ENCODE measurements at regions not wholly inside any gene's neighbourhood (a gene's known extent, or its start where the extent isn't known, plus 50 kb on each side); places are given as distances from the start of the nearest gene placed in this dataset.

DNA sequence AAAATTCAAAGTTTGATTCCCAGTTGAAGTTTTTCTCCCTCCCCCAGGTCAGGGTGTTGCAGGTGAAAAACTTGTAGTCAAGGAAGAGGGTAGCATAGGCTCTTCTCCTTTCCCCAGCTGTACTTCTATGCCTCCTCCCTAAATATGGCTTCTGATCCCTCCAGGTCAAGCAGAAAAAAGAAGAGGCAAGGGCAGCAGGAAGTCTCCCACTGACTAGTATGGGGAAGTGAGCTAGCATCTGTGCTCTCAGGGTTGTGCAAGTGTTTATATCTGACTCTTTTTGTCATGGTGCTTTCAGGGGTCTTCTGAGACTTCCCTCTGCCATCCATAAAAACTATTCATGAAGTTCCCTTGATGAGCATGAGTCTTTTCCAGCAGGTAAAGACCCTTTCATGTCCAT lies 76.0 kb downstream of the ATPSCKMT start:
- Mint-ChIP-seq H3K36me3 (peaks cover 1% of the 10 kb centered on the region), H3K4me1 (peaks cover 0 to 1% (median 0%) of the 10 kb centered on the region in 3 donors), H3K4me3 (no peak overlapping the region), H3K27ac (no peak overlapping the region), H3K27me3 (no peaks in the 10 kb centered on the region), H3K9me3 (peaks cover 0 to 2% (median under 1%) of the 10 kb centered on the region in 3 donors)

DNA sequence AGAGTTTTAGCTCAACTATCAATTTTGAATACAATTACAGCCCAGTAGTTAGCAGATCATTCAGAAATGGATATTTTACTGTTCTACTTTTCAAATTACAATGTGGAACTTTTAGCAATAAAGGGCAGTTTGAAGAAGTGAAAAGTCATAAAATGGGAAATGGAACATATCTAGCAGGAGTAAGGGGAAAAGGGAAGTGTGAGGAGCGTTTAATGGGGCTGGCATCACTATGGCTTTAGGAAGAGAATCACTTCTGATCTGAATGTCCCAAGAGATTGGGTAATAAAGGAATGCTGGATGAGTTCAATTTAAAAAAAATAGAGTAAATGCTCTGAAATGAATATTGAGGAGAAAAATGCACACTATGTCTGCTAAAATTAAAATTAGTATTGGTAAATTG lies 77.4 kb downstream of the ATPSCKMT start:
- H3K36me3 Mint-ChIP-seq: no peaks in the 10 kb centered on the region
- peaks cover 0 to 1% (median 0%) of the 10 kb centered on the region in 3 donors for H3K4me1 Mint-ChIP-seq

DNA sequence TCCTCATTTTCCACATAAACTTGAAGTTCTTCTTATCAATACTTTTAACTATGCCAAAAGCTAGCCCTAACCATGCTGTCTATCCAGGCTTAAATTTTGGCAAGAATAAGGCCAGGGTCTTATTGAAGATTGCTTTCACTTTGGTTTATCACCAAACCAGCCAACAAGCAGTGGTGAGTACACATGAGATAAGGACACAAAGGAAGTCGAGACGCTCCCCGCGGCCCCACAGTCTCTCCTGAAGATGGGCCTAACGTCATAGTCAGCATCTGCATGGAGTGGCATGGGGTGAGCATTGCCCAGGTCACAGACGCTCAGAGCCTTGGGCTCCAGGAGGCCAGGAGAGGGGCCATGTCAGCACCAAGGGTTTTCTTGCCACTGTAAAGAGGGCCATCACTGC lies 80.3 kb downstream of the ATPSCKMT start:
- peaks cover 0 to 21% (median 8%) of the 10 kb centered on the region in 3 donors for H3K9me3 Mint-ChIP-seq
- H3K4me1 Mint-ChIP-seq: peaks cover 0 to 1% (median 0%) of the 10 kb centered on the region in 3 donors
- H3K27me3 Mint-ChIP-seq: no peaks in the 10 kb centered on the region
- H3K4me3 Mint-ChIP-seq: no peak overlapping the region
- no peak overlapping the region for H3K27ac Mint-ChIP-seq
- H3K36me3 Mint-ChIP-seq: peaks cover 2% of the 10 kb centered on the region

More for the DNA sequence above, 77.4 kb downstream of the ATPSCKMT start:
- H3K4me3 Mint-ChIP-seq: no peak overlapping the region
- peaks cover 0 to 4% (median 0%) of the 10 kb centered on the region in 3 donors for H3K9me3 Mint-ChIP-seq
- H3K27ac Mint-ChIP-seq: no peak overlapping the region
- no peaks in the 10 kb centered on the region for H3K27me3 Mint-ChIP-seq

DNA sequence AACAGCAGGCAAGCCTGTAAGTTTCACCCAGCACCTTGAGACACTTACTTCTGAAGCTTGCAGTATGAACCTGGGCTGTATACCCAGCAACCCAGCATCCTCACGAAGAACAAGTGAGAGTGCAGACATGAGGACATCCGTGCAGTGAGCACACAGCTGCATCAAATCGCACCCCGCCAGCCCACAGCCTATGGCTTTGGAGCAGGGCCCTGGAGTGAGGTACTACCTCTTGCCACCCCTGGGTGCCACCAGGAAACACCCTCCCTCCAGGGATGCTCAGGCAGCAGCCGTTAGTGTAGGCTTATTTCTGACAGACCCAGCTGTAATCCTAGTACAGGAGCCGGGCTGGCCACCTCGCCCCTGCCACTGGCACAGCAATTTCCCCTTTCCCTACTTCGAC lies 81.4 kb downstream of the ATPSCKMT start:
- peaks cover 0 to 25% (median 10%) of the 10 kb centered on the region in 3 donors for H3K9me3 Mint-ChIP-seq
- no peaks in the 10 kb centered on the region for H3K27me3 Mint-ChIP-seq
- H3K36me3 Mint-ChIP-seq: peaks cover 2% of the 10 kb centered on the region
- no peak overlapping the region for H3K4me3 Mint-ChIP-seq
- H3K4me1 Mint-ChIP-seq: peaks cover 0 to 1% (median 0%) of the 10 kb centered on the region in 3 donors
- no peak overlapping the region for H3K27ac Mint-ChIP-seq

DNA sequence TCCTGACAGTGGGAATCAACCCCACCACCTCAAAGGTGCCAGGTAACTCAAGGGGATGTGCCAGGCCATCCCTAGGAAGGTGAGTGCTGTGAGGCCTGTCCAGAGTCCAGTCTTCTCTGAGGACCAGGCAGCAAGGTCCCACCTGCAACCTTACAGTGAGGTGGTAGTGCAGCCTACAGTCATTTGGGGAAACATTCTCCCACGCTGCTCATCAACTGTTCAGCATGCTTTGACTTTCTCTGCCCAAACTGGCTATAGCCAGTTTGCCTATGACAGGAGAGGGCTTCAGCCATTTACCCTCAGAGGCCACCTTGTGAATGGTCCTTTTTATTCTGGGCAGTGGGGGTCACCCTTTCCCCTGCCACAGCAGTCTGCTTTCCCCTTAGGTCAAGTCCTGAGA lies 81.9 kb downstream of the ATPSCKMT start:
- peaks cover 2% of the 10 kb centered on the region for H3K36me3 Mint-ChIP-seq
- peaks cover 0 to 25% (median 10%) of the 10 kb centered on the region in 3 donors for H3K9me3 Mint-ChIP-seq
- H3K27me3 Mint-ChIP-seq: no peaks in the 10 kb centered on the region
- no peak overlapping the region for H3K4me3 Mint-ChIP-seq
- peaks cover 0 to 1% (median 0%) of the 10 kb centered on the region in 3 donors for H3K4me1 Mint-ChIP-seq
- H3K27ac Mint-ChIP-seq: no peak overlapping the region

DNA sequence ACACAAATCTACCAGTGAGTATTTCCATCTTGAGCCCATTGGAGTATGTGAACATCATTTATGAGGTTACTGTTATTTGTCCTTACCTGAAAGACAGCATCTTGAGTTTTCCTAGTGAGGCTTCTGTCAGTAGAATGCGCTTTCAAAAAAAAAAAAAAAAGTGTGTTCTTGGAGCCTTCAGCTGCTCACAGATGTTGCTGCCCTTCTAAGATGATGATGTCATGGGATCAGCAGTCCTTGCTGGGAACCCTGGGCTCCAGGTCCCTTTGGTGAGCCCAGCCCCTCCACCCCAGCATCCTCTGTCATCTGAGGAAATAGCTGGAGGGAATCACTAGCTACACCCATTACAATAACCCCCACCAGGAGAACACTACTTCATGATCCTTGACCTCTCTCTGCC lies 83.3 kb downstream of the ATPSCKMT start:
- H3K9me3 Mint-ChIP-seq: peaks cover 0 to 25% (median 10%) of the 10 kb centered on the region in 3 donors
- no peak overlapping the region for H3K4me3 Mint-ChIP-seq
- H3K27me3 Mint-ChIP-seq: no peaks in the 10 kb centered on the region
- H3K4me1 Mint-ChIP-seq: no peaks in the 10 kb centered on the region
- H3K27ac Mint-ChIP-seq: no peak overlapping the region
- H3K36me3 Mint-ChIP-seq: peaks cover 2% of the 10 kb centered on the region

GRCh38 chr5:10162468-10162867 lies 87.2 kb downstream of the ATPSCKMT start:
- H3K4me1 Mint-ChIP-seq: no peaks in the 10 kb centered on the region

GRCh38 chr5:10161778-10162177 lies 87.9 kb downstream of the ATPSCKMT start:
- H3K27me3 Mint-ChIP-seq: peaks cover 6% of the 10 kb centered on the region
- H3K36me3 Mint-ChIP-seq: peaks cover 2% of the 10 kb centered on the region
- no peak overlapping the region for H3K27ac Mint-ChIP-seq
- H3K4me1 Mint-ChIP-seq: no peaks in the 10 kb centered on the region
- peaks cover 1 to 25% (median 8%) of the 10 kb centered on the region in 3 donors for H3K9me3 Mint-ChIP-seq
- no peak overlapping the region for H3K4me3 Mint-ChIP-seq

More at GRCh38 chr5:10162468-10162867, 87.2 kb downstream of the ATPSCKMT start:
- Mint-ChIP-seq H3K27me3 (peaks cover 6% of the 10 kb centered on the region), H3K36me3 (peaks cover 2% of the 10 kb centered on the region), H3K27ac (no peak overlapping the region), H3K9me3 (peaks cover 1 to 25% (median 8%) of the 10 kb centered on the region in 3 donors), H3K4me3 (peak overlapping the region in 1 of 4 donors; percentile 47)

GRCh38 chr5:10160241-10160640 lies 89.4 kb downstream of the ATPSCKMT start:
- Mint-ChIP-seq H3K27ac (no peak overlapping the region), H3K27me3 (peaks cover 6% of the 10 kb centered on the region), H3K36me3 (no peaks in the 10 kb centered on the region), H3K4me1 (no peaks in the 10 kb centered on the region), H3K4me3 (no peak overlapping the region), H3K9me3 (peaks cover 1 to 12% (median 7%) of the 10 kb centered on the region in 3 donors)

DNA sequence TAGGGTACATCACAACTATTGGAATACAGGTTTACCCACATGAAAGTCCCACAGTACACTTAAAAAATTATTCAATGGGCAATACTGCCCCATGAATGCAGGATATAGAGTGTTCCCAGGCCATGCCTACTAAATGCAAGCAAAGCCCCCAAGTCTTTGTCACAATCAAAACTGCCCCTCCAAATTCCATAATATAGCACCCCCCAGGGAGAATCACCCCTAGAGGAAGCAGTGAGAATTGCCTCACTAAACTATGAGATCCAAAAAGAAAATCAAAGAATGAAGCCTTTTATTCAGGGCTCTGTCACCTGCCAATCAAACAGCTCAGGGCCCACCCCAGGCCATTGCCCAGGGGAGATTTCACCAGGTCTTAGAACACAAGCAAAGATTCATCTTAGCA lies 90.8 kb downstream of the ATPSCKMT start:
- no peak overlapping the region for H3K4me3 Mint-ChIP-seq
- peaks cover 6% of the 10 kb centered on the region for H3K27me3 Mint-ChIP-seq
- H3K27ac Mint-ChIP-seq: no peak overlapping the region
- no peaks in the 10 kb centered on the region for H3K36me3 Mint-ChIP-seq
- H3K4me1 Mint-ChIP-seq: no peaks in the 10 kb centered on the region
- H3K9me3 Mint-ChIP-seq: peaks cover 0 to 1% (median 0%) of the 10 kb centered on the region in 3 donors

GRCh38 chr5:10157085-10157669 lies 92.5 kb downstream of the ATPSCKMT start:
- H3K27me3 Mint-ChIP-seq: peaks cover 6% of the 10 kb centered on the region
- no peaks in the 10 kb centered on the region for H3K36me3 Mint-ChIP-seq
- H3K4me3 Mint-ChIP-seq: no peak overlapping the region
- H3K27ac Mint-ChIP-seq: no peak overlapping the region
- H3K9me3 Mint-ChIP-seq: peaks cover 0 to 1% (median 0%) of the 10 kb centered on the region in 3 donors
- H3K4me1 Mint-ChIP-seq: no peaks in the 10 kb centered on the region

GRCh38 chr5:10155897-10156667 lies 93.6 kb downstream of the ATPSCKMT start:
- Mint-ChIP-seq H3K36me3 (no peaks in the 10 kb centered on the region), H3K4me1 (no peaks in the 10 kb centered on the region), H3K4me3 (no peak overlapping the region), H3K27ac (no peak overlapping the region), H3K27me3 (peaks cover 6% of the 10 kb centered on the region), H3K9me3 (peaks cover 0 to 1% (median 0%) of the 10 kb centered on the region in 3 donors)

GRCh38 chr5:10153808-10154537 lies 95.7 kb downstream of the ATPSCKMT start:
- no peaks in the 10 kb centered on the region for H3K36me3 Mint-ChIP-seq
- no peak overlapping the region for H3K27ac Mint-ChIP-seq
- no peak overlapping the region for H3K4me3 Mint-ChIP-seq
- H3K27me3 Mint-ChIP-seq: peaks cover 2% of the 10 kb centered on the region
- no peaks in the 10 kb centered on the region for H3K9me3 Mint-ChIP-seq
- no peaks in the 10 kb centered on the region for H3K4me1 Mint-ChIP-seq

- Mint-ChIP-seq H3K27ac (no peak overlapping the region), H3K36me3 (no peaks in the 10 kb centered on the region), H3K27me3 (peaks cover 2% of the 10 kb centered on the region), H3K4me3 (no peak overlapping the region), H3K9me3 (no peaks in the 10 kb centered on the region), H3K4me1 (no peaks in the 10 kb centered on the region)
Measured at GRCh38 chr5:10153394-10153793, 96.3 kb downstream of the ATPSCKMT start.

- Mint-ChIP-seq H3K27me3 (peaks cover 2% of the 10 kb centered on the region), H3K36me3 (no peaks in the 10 kb centered on the region), H3K9me3 (no peaks in the 10 kb centered on the region), H3K4me1 (no peaks in the 10 kb centered on the region), H3K27ac (no peak overlapping the region), H3K4me3 (no peak overlapping the region)
Measured at GRCh38 chr5:10151656-10152055, 98.0 kb downstream of the ATPSCKMT start.

Data from IgD-negative memory B cell (primary cell).